ENCODE measurements at regions not wholly inside any gene's neighbourhood (a gene's known extent, or its start where the extent isn't known, plus 50 kb on each side); places are given as distances from the start of the nearest gene placed in this dataset.

DNA sequence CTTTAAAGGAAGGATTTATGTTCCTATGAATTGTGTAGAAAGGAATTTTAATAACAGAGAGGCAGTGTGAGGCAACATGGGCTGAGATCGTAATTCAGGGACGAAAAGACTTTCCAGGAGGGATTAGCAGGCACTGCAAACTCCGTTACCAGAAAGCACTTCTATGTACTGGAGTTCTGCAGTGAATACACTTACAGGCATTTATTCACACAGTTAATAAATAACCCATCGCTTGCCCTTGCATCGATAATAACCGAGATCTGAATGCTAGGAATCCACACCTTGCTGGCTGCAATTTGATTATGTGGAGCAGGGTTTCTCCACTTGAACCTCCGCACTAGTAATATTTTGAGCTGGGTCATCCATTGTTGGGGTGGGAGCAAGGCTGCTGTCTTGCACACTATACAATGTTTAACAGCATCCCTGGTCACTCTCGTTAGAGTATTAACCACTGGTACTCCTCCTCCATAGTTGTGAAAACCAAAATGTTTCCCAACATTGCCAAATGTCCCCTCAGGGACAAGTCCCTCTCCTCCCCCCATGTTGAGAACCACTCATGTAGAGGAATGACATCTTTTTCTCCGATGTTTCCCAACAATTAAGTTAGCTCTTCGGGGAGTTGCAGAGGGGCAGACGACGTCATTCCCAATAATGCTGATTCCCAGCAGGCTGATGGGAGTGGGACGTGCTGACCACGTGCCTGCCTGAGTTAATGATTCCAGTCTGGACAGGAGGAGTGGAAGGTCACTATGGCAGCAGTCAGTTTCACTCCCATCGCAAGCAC lies 99.5 kb downstream of the SNX19 start:
- TF ChIP-seq CTCF (IDR thresholded peaks at IDR 0.05): no peak
- no peak for TF ChIP-seq POLR2A (IDR thresholded peaks at IDR 0.05)
- TF ChIP-seq EP300 (IDR thresholded peaks at IDR 0.05): no peak

All from ovary (tissue), 3 donors.